HG02943 (cell line): ENCODE measurements at regions not wholly inside any gene's neighbourhood (a gene's known extent, or its start where the extent isn't known, plus 50 kb on each side); places are given as distances from the start of the nearest gene placed in this dataset.

Source experiments
- ATAC-seq: cut with Tn5 transposase; IDR thresholded peaks from one replicate; pipeline ENCODE4 v1.9.1; 2021; ENCODE audit warnings: mild to moderate bottlenecking, low read depth, moderate library complexity; ENCODE audit not compliant: unreplicated experiment

DNA sequence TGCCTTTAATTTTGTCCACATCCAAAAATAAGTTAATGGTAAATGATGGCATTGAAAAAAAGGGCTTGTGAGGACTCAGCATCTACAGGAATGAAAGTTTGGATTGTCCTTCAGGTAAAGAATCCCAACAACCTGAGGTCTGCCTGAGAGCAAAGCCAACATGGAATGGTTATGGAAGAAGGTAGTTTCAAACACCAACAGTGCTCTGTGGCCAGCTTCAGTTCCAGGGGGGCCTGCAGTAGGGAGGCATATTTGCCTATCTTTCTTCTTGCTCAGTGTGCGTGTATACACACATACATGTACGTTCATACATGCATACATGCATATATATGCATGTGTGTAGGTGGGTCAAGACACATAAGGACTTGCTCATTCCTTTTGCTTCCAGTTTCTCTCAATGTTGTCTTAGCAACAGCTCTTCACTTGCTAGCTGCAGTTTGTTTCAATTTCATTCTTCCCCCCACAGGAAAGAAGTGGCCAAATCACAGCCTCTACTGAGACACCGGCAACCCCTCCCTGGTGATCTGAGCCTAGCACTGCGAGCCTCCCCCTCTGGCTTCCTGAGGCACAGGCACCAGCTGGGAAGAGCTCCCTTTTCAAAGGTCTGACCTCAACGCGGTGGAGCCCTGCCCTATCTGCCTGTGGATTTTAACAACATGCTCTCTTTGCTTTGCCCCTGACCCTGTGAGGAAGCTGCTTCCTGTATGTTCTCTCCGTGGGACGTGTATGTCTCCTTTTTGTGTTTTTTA lies 146.2 kb downstream of the KLF13 start:
- ATAC-seq: peak; percentile 83

DNA sequence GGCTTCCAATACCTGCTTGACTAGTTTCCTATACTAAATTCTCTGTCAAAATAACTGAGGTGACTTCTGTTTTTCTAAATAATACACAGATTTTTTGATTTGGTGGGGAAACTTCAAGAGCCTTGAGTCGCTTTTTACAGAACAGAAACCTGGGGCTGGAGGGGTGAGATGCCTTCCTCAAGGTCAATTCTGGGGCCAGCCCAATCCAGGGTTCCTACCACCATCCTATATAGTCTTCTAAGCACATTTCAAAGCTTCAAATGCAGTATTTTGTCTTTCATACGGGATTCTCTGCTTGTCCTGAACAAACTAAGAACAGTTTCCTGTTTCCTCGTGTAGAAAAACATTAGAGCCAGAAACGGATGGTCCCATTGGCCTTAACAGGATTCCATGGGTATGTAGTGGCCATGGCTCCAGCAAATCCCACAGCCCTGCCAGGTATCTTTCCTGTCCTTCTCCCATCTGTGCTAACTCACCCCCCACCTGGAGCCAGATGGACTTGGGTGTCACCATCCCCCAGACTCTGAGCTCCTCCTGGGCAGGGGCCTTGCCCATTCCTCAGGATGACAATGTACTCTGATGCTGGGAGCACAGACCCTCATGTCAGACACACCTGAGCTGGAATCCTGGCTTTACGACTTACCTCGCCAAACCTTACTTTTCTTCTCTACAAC lies 146.9 kb downstream of the KLF13 start:
- ATAC-seq: no peak

DNA sequence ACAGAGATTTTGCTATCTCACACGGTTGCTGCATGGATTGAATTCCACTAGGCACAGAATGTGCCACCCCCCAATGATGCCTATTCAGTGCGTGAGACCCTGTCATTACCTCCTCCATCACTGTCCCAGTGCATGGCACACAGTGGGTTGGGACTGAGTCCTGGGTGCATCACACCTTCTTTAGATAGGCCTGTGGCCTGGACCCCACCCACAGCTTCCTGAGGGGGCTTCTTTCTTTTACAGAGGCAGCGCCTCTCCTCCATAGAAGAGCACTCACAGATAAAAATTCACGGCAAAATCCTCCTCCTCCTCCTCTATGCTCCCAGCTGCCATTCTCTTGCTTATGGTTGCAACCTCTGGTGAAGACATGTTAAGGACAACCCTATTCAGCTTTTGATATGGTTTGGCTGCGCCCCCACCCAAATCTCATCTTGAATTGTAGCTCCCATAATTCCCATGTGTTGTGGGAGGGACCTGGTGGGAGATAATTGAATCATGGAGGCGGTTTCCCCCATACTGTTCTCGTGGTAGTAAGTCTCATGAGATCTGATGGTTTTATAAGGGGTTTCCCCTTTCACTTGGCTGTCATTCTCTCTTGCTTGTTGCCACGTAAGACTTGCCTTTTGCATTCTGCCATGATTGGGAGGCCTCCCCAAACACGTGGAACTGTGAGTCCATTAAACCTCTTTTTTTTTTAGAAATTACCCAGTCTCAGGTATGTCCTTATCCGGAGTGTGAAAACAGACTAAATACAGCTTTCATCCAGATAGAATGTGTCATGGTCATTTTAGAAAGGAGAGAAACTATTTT lies 147.6 kb downstream of the KLF13 start:
- no peak for ATAC-seq

DNA sequence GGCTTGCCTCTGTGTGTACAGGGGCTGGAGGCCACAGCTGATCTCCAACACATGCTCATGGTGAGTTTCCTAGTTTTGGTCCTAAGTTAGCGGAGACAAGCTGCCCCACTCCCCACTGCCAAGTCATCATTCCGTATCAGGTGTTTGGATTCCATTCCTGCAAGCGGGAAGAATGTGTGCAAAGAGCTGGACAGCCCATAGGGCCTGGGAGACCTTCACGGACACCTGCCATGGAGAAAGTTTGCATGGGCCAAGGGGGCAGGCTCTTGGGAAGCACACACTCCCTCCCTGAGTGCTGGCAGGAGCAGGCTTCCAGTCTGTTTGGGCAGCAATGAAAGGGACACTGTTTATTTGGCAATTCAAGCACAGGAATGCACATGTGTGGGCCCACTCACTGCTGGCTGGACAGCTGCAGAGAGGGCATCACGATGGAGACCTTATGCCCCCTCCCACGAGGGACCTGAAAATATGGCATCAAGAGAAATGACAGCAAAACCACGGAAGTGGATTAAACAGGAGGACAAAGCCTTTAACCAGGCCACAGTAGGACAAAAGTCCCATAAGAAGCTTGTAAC lies 149.7 kb downstream of the KLF13 start:
- ATAC-seq: no peak

DNA sequence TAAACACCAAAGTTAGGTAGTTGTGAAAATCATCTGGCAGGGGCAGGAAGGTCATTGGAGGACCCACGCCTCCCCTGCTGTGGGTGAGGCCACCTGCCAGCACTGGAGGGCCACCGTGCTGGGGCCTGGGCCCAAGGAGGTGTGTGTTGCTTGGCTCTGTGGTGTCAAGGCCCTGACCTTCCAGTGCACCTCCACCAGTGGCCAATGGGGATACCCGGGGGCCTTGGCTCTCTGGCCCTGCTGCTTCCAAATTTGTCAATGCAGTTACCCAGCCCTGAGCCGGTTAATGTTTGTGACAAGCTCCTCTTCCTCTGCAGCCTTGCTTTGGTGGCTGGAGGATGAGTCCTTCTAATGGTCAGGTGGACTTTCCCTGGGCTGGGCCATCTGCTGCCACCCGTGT lies 150.2 kb downstream of the KLF13 start:
- no peak for ATAC-seq

DNA sequence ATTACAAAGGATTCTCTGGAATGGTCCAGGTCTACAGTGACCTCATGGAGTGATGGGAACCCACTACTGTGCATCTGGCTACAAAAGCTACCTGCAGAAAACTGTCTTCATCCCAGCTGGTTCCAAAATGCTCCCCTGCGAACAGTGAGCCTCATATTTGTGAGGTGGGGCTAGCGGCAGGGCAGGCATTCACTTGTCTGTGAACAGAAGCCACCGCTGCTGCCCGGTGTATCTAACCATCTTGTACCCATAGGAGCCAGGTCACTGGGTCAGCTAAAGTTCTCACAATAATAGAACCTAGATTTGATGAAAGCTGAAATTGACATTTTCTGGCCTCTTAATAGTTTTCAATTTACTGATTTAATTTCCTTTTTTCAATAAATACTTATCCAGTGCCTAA lies 150.7 kb downstream of the KLF13 start:
- ATAC-seq: no peak

DNA sequence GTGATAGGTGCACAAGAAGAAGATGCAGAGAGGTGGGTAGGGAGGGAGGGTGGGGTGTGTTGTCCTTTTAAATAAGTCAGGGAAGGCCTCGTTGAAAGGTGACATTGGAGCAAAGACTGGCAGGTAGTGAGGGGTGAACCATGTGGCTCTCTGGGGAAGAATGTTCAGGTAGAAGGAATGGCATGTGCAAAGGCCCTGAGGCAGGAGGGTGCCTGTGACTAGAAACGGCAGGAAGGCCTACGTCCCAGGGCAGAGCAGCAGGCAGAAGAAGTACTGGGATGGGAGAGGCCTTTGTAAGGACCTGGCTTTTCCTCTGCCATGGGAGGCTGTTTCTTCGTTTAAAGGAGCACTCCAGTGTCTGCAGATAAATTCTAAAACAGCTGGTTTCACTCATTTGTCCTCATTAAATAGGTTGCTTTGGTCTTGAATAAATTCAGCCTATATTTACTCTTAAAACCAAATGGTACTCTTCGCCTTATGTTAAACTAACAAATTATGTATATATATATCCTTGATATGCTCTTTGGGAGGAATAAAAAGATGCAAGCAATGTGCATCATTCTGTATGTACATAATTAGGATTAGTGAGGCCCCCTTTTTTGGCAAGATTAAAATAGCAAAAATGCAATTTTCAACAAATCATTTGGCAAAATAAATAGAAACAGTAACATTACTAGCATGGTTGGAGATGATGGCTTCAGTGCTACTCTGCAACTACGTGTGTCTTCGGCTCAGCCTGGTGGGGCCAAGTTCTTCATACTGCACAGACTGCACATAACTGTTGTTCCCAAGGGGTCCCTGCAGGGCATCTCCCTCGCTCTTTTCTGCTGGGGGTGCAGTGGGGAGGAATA lies 151.4 kb downstream of the KLF13 start:
- ATAC-seq: no peak

DNA sequence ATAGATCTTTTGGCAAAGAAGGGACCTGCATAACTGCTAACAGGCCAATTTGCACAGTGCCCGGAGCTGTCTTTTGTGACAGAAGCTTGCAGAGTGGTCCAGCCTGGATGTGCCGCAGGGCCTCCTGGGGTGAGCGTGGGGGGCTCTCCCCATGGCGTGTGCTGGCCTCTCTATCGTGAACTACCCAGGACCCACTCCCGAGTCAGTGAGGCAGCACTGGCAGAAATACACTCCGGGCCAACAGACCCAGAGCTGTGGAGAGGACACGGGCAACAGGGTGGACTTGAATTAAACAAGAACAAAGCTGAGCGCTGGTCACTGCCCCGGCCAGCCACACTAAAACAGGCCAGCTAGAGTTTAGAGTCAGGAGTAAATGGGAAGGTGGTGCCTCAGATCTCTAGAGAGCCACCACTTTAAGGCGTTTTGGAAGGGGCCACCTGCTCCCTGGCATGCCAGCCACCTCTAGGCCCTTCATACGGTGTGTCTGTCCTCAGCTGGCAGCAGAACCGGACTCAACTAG lies 152.1 kb downstream of the KLF13 start:
- no peak for ATAC-seq

DNA sequence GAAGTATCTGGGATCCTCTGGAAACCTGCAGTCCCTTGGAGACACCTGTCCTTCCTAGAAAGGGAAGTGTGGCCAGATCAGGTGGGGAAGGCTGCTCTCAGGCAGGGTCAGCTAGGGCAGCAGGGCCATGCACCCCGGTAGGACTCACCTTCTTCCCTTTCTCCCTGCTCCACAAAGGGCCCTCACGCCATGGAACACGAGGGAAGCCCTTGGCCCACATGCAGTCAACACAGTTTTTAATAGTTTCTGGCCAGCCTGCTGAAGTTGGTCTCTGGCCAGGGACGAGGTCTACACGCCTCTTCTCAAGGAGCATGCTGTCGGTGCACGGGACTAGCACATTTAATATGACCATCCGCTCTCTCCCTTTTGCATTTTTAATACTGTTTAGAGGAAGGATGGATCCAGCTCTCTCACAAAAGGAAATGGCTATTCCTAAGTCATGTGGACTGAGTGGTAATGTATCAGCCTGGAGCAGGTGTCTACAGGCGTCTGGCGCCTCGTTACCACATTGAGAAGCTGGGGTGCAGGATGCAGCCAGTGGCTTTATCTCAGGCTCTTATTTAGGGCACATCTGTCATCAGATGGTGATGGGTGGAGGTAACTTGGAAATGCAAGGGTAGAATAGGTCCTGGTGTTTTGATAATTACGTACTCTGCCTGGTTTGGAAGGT lies 153.9 kb downstream of the KLF13 start:
- ATAC-seq: no peak

DNA sequence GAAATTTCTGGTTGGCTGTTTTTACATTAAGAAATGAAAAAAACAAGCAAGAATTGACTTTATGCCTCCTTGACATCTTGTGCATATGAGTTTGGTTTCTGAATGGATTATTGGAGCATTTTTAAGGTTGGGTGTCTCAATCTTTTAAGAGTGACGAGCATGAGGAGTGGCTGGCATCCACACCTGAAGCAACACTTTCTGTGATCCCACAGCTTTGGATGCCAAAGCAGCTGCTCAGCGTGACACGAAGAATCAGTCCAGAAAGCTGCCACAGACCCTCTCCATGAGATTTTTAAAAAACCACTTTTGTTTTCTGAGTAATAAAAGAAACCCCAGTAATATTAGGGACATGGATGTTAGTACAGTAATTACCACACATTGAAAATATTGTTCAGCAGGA lies 154.5 kb downstream of the KLF13 start:
- ATAC-seq: no peak

DNA sequence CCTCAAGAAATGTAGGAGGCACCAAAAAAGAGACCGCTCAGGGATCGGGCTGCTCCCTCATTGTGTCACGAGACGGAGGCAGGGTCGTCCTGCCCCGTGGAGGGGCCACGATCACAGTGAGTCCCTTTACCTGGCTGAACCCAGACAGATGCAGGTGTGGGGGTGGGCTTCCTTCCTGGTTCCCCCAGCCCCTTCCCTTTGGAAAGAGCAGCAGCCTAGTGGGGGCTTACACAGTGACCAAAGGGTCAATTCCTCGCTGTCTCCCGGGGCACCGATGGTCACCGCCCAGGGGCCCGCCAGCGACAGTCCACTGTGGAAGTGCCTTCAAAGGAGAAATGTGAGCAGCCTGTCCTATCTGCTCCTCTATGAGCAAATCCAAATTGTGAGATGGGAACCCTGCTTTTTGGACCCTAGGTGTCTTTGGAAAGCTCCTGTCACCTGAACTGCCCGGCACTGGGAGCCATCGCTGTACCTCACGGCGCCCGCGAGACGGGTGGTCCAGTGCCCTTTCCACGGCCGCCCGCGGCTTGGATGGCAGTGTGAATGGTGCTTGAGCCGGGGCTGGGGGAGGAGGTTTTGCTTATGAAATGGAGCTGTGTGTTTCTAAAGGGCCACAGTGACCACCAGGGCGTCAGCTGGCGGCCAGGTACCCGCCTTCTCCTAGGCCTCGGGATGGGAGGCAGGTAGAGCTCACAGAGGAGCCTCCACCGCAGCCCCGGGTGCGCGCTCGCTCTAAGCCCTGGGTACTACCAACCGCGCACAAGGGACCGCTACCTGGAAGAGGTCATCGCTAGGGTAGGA lies 155.7 kb downstream of the KLF13 start:
- ATAC-seq: no peak

DNA sequence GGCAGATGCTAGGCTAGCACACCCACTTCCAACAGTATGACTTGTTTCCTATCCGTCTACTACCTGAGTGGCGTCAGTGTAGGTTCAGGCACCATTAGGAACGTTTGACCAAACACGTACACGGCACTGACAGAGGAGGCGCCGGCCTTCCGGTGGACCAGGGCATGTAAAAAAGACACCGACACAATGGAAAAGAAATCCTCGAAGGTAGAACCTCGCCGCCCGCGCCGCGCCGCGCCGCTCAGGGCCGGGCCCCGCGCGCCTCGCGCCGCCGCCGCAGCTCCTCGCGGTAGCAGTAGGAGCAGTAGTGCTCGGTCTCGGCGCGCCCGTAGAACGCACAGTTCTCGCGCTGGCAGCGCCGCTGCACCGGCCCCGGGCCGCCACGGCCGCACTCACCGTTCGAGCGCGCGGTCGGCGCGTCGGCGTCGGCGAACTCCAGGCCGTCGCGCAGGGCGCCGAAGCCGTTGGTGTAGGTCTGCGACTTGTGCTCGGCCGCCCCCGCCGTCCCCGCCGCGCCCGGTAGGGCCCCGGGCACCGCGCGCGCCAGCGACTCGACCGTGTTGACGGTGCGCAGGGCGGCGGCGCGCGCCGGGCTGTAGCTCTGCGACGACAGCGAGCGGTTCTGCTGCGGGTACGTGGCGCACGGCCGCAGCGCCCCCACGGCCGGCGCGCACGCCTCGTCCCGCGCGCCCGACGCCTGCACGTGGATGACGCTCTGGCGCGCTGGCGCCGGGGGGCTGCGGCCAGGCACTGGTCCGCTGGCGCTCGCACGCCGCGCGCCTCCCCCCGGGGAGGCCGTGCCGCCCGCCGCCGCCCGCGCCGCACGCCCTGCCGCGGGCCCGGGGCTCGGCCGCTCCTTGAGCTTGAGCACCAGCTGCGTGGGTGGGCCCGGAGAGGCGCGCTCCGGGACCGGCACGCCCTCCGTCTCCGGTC lies 156.7 kb downstream of the KLF13 start:
- ATAC-seq: no peak

DNA sequence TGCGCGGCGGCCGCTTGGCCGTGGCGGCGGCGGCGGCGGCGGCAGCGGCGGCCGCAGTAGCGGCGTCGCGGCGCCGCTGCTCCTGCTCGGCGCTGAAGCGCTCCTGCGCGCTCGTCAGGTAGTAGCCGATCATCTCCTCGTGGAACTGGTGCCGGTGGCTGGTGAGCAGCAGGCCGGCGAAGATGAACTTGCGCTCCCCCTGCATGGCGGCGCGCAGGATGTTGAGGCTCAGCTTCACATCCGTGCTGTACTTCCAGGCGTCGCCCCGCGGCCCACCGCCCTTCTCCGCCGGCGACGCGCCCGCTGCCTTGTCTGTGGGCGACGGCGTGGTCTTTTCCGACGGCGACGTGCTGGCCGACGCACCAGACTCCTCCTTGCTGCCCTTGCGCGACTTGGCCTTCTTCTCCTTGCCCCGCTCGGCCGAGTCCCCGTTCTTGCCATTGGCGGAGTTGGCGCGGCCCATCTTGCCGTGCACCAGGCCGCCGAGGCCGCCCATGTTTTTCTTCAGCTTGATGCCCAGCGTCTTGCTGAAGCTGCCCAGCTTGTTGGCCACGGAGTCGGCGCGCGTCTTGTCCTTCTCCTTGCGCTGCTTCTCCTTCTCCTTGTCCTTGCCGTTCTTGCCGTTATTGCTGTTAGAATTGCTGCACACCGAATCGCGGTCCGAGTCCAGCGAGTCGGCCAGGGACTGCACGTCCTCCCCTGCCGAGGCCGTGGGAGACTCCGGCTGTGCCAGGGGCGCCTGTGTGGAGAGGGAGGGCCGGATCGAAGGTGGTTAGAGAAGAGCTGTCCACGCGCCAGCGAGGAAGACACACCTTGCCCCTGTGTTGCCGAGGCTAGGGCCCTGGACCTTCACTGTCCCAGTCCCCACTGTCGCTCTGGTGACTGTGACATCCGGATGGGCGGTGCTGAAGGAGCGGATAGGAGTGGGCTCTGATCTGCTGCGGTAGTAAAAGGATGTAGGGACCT lies 157.6 kb downstream of the KLF13 start:
- ATAC-seq: no peak

DNA sequence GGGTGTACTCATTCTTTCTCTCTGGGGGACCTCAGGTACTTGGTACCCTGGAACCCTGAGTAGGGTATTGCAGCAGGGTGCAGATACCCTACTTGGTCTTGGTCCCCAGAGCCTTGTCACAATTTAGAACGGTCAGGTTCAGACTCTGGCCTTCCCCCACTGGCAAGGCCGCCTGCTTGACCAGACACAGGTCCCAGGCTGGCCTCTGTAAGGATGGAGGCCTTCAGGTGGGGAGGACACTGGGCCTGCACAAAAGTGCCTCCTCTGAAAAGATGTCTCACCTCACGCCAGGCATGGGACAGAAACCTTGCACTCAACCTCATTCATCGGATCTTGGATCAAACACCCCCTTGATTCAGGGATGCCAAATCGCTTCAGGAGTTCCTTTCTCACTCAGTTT lies 158.4 kb downstream of the KLF13 start:
- no peak for ATAC-seq

DNA sequence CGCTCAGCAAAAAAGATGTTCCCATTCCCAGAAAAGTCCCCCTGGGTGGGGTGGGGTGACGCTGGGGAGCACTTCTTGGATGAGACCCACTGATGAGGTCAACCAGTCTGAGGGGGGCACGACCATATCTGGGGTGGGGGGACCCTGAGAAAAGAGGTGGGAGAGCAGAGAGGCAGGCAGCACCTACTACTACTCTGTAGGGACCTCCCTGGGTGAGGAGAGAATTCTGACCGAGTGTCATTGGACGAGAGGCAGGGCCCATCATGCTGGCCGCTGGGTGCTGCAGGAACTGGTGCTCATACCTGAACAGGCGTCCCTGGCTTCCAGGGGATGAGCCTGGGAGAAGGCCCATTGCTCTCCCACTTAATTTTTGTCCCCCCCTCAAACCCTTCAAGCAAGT lies 158.8 kb downstream of the KLF13 start:
- no peak for ATAC-seq

DNA sequence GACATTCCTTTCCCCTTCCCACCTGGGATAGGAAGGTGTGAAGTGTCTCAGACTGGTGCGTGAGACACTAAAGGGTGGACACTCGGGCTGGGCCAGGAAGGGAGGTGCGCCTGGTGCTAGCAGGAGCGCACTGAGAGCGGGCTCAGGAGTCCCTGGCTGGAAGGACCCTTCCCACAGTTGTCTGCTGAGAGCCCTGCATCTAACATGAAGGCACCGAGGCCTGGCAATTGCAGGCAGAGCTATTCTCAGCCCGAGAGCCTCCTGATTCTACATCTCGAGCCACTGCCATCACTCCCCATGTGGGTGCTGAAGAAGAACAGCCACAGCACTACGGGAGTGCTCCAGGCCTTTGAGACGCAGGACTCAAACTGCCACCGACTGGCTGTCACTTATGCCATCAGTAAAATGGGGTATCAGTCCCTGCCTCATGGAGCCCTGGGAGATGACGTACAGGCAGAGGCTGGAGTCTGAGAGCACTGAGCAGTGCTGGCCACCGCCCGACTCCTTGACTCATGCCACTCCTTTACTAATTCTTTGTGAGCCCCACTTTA lies 159.4 kb downstream of the KLF13 start:
- ATAC-seq: no peak
